Neutrophil (primary cell): ENCODE measurements at regions not wholly inside any gene's neighbourhood (a gene's known extent, or its start where the extent isn't known, plus 50 kb on each side); places are given as distances from the start of the nearest gene placed in this dataset.

Experiments used
- H3K27ac ChIP-seq: fragments of 200-600 bp; sonication (generic); 2 replicates; pipeline ENCODE4 v1.5.1; 2016; ENCODE audit warnings: mild to moderate bottlenecking, moderate library complexity
- H3K27me3 ChIP-seq: fragments of 200-600 bp; sonication (generic); 2 replicates; pipeline ENCODE4 v1.6.0; 2016; ENCODE audit warnings: mild to moderate bottlenecking
- H3K36me3 ChIP-seq: fragments of 200-600 bp; sonication (generic); 2 replicates; pipeline ENCODE4 v1.5.1; 2017
- H3K4me1 ChIP-seq, 2 experiments: fragments of 200-600 bp in 1 of 2; sonication (generic) in 1 of 2; 1 replicate in 1 of 2; 2 replicates in 1 of 2; pipeline versions ENCODE4 v1.5.1 to v1.6.1; 2013 to 2016; ENCODE audit warnings: low read depth in 1 of 2, low read length in 1 of 2, mild to moderate bottlenecking in 1 of 2, moderate library complexity in 1 of 2; ENCODE audit not compliant: control insufficient read depth in 1 of 2, insufficient read depth in 1 of 2
- H3K4me3 ChIP-seq, 2 experiments: fragments of 200-600 bp in 1 of 2; sonication (generic) in 1 of 2; 1 replicate in 1 of 2; 2 replicates in 1 of 2; pipeline ENCODE4 v1.5.1; 2013 to 2016; ENCODE audit warnings: low read depth in 1 of 2, low read length in 1 of 2, mild to moderate bottlenecking in 1 of 2, moderate library complexity in 1 of 2
- H3K9me3 ChIP-seq: fragments of 200-600 bp; sonication (generic); 2 replicates; pipeline ENCODE4 v1.5.1; 2016
- TF ChIP-seq, protein P1 (sequence below): fragments of 200-600 bp; sonication (generic); IDR thresholded peaks from 2 replicates; pipeline ENCODE4 v1.5.1; 2016; ENCODE audit warnings: antibody characterized with exemption

DNA sequence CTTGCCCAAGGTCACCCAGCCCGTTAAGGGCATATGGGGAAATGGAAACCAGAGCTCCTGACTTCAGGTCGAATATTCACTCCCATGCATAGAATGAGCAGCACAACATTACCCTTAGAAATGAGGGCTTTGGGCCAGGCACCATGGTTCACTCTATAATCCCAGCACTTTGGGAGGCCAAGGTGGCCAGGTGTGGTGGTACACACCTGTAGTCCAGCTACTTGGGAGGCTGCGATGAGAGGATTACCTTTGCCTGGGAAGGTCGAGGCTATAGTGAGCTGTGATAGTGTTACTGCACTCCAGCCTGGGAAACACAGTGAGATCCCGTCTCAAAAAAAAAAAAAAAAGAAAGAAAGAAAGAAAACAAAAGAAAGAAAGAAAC is 341.0 kb upstream of the TMPO start:
- Histone ChIP-seq H3K27me3 (no peaks in the 10 kb centered on the region), H3K4me1 (no peaks in the 10 kb centered on the region), H3K27ac (no peak overlapping the region), H3K4me3 (no peak overlapping the region), H3K9me3 (no peaks in the 10 kb centered on the region), H3K36me3 (no peaks in the 10 kb centered on the region)
- TF ChIP-seq, protein P1, sequence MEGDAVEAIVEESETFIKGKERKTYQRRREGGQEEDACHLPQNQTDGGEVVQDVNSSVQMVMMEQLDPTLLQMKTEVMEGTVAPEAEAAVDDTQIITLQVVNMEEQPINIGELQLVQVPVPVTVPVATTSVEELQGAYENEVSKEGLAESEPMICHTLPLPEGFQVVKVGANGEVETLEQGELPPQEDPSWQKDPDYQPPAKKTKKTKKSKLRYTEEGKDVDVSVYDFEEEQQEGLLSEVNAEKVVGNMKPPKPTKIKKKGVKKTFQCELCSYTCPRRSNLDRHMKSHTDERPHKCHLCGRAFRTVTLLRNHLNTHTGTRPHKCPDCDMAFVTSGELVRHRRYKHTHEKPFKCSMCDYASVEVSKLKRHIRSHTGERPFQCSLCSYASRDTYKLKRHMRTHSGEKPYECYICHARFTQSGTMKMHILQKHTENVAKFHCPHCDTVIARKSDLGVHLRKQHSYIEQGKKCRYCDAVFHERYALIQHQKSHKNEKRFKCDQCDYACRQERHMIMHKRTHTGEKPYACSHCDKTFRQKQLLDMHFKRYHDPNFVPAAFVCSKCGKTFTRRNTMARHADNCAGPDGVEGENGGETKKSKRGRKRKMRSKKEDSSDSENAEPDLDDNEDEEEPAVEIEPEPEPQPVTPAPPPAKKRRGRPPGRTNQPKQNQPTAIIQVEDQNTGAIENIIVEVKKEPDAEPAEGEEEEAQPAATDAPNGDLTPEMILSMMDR, result no peak

DNA sequence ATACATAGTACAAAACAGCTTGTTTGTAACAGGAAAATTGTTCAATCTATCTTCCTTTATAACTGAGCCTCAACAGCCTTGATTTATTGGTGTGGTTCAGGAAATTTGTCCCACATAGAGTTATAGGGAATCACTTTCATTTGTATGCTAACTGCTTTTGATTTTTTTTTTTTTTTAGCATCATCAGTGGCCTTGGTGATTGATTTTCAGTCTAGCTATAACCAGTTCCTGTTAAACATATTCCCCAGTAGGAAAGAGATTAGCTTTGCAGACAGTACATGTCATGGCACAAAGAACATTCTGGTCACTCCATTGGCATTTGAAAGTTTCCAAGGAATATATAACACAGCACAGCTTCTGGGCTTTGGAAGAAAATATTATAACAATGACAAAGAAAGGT is 337.3 kb upstream of the TMPO start:
- H3K27ac ChIP-seq, result no peak overlapping the region
- H3K9me3 ChIP-seq, result no peaks in the 10 kb centered on the region
- H3K4me1 ChIP-seq, result no peaks in the 10 kb centered on the region
- H3K36me3 ChIP-seq, result no peaks in the 10 kb centered on the region
- no peak overlapping the region for H3K4me3 ChIP-seq
- TF ChIP-seq, protein P1, result no peak
- no peaks in the 10 kb centered on the region for H3K27me3 ChIP-seq

DNA sequence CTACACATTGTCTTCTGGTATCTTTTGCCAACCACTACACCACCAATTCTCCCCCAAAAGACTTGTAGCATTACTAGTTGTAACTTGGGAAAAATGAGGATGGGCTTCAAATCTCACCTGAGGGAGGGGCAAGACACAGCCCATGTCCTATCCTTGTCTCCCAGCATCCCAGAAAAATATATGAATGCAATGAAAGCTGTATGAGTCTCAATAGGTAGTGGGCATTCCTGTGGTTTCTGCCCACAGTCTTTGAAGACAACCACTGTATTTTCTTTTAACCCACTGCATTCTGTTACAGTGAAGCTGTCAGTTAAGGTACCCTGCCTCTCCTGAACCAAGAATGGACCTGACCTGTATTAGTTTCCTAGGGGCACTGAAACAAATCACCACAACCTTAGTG is 336.2 kb upstream of the TMPO start:
- Histone ChIP-seq H3K9me3 (no peaks in the 10 kb centered on the region), H3K36me3 (no peaks in the 10 kb centered on the region), H3K27ac (no peak overlapping the region), H3K27me3 (no peaks in the 10 kb centered on the region), H3K4me3 (no peak overlapping the region), H3K4me1 (no peaks in the 10 kb centered on the region)
- TF ChIP-seq, protein P1, result no peak

DNA sequence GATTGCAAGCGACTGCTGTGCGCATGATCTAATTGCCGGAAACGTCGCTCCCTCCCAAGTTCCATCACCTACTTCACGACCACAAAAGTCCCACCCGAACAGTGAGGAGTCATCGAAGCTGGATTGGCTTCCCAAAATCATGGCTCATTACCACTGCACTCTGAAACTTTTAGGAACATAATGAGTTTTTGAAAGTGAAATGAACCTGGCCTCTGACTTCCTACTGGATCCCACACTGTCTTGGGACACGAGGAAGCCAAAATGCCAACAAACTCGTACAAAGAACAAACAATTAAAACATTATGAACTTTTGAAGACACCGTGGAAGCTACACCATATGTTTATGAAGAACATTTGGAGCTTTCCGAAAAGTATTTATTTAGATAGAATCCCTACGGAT is 334.8 kb upstream of the TMPO start:
- no peak overlapping the region for H3K4me3 ChIP-seq
- H3K4me1 ChIP-seq, result no peaks in the 10 kb centered on the region
- no peaks in the 10 kb centered on the region for H3K27me3 ChIP-seq
- H3K9me3 ChIP-seq, result no peaks in the 10 kb centered on the region
- H3K36me3 ChIP-seq, result no peaks in the 10 kb centered on the region
- TF ChIP-seq, protein P1, result no peak
- no peak overlapping the region for H3K27ac ChIP-seq

DNA sequence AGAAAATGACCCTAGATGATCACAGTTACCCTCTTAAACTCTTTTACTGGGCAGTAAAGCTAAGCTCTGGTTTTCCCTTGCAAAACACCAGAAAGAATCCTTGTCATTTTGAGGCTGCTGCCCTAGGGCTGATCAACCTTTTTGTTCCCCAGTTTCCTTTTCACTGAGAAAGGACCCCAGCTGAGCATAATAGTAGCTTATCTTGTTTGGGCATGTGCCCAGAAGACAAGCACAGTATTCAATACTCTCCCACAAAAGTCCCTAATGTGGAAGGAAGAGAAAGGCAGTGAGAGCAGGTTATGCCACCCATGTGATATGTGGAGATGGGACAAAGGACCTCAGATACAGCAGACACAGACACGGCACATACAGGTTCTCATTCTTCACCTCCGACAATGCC is 332.6 kb upstream of the TMPO start:
- Histone ChIP-seq H3K27ac (no peak overlapping the region), H3K27me3 (no peaks in the 10 kb centered on the region), H3K9me3 (no peaks in the 10 kb centered on the region), H3K36me3 (no peaks in the 10 kb centered on the region), H3K4me3 (no peak overlapping the region), H3K4me1 (no peaks in the 10 kb centered on the region)
- TF ChIP-seq, protein P1, result no peak

DNA sequence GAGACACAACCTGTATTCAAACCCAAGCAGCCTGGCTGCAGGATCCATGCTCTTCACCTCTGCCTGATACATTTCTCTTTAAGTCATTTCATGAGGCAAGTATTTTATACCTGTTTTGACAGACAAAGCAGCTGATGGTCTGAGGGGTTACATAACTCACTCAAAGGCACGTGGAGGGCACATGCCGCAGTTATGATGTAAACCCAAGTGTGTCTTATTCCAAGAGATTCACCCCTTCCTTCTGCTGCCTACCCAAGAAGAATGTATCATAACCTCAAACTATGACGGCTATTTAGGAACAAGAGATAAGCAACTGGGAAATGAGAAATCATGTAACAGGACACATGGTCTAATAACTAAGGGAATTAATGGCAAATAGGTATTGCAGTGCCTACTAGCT is 329.8 kb upstream of the TMPO start:
- H3K9me3 ChIP-seq, result no peaks in the 10 kb centered on the region
- H3K36me3 ChIP-seq, result no peaks in the 10 kb centered on the region
- H3K4me1 ChIP-seq, result no peaks in the 10 kb centered on the region
- no peak overlapping the region for H3K27ac ChIP-seq
- no peak overlapping the region for H3K4me3 ChIP-seq
- H3K27me3 ChIP-seq, result no peaks in the 10 kb centered on the region
- TF ChIP-seq, protein P1, result no peak
